ENCODE measurements at regions not wholly inside any gene's neighbourhood (a gene's known extent, or its start where the extent isn't known, plus 50 kb on each side); places are given as distances from the start of the nearest gene placed in this dataset.

DNA sequence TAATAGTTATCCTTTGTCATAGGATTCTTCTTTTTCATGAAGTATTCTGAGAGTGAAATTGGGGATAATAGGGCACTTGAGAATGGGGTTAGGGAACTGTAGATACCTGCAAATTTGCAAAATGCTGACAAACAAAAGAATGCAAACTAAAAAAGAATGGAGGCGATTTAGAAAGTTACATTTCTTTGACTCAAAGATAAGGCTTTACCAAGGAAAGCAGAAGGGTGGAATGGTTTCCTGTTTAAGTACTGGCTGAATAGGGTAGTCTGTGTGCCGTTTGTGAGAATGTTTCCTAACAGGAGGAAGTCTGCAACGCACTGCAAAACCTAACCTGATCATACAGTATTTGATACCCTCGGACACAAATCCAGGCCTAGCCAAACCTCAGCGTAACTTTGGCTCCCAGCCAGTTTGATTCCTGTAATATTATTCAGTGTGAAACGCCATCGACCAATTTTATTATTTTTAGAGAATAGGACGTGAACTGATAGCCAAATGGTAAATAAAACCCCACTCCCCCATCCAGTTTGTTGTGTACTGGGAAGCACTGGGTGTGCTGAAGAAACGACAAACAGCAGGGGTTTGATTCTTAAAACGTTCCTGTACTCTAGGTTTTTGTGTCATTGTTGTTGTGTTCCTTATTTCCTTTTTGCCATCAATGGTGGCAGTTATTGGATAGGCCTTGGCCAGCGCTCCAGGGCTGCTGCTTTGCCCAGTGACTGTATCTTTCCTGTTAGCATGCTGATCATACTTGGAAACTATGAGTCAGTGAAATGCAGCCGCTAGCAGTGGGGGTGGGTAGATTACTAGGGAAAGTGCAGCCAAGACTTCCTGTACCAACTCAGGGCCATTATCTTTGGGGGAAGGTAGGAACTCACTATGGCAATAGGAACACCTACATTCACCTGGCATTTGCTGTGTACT, 148.0 kb upstream of the TBL1XR1 start:
- whole genome bisulfite sequencing (ENCODE audit: low lambda C conversion rate) = 66% methylated on average over 12 of the region's 12 CpGs
- Histone ChIP-seq H3K27me3 (ENCODE audit: control insufficient read depth in 1 of 2, insufficient read depth in 2 of 2, low read length in 2 of 2) (no peaks in the 10 kb centered on the region), H3K4me1 (ENCODE audit: insufficient read depth, low read length) (peaks cover 45% of the 10 kb centered on the region), H2AFZ (ENCODE audit: low read length) (no peak overlapping the region), H3K79me2 (ENCODE audit: insufficient read depth, low read length) (no peaks in the 10 kb centered on the region), H3K9ac (ENCODE audit: insufficient read depth, low read depth, low read length) (no peak overlapping the region; the same call in 1 of the 2 replicates), H3K4me2 (ENCODE audit: low read depth, low read length) (peak overlapping the region; percentile 25), H3K27ac (ENCODE audit: extremely low read length, insufficient read depth, low read length) (peak overlapping the region; percentile 41), H3K4me3 (replicated peaks in 1 of 3; ENCODE audit: insufficient read depth in 1 of 3, low read depth in 2 of 3, low read length in 3 of 3) (no peak overlapping the region), H4K20me1 (ENCODE audit: insufficient read depth, low read length) (no peaks in the 10 kb centered on the region), H3K36me3 (replicated peaks in 1 of 2; ENCODE audit: control insufficient read depth in 1 of 2, insufficient read depth in 2 of 2, low read length in 2 of 2) (no peaks in the 10 kb centered on the region), H3K9me3 (ENCODE audit: low read length) (no peaks in the 10 kb centered on the region)
- intact Hi-C loops (cut with micrococcal nuclease; ENCODE audit: unreplicated experiment) = loop anchor here (1.0 kb wide), 1 partner anchor 14 kb away; no protein-coding TSS in a partner anchor
- ChIA-PET CTCF (ENCODE audit: low intra/inter-chr PET ratio, low total read pairs) (no interaction called here), POLR2A (interaction anchor here (1.2 kb wide), 1 partner anchor 14 kb away, joined by 14 read pairs; no protein-coding TSS in a partner anchor)
- FAIRE-seq = peak; percentile 32
- BruUV-seq (replicated peaks) = no TSS peak
- ATAC-seq = peak; percentile 97
- in situ Hi-C loops (cut with HindIII; ENCODE audit: extremely low pct_ligation_motif_present, low pct_unique_long_range_greater_than_20kb) = no loop called here
- DNase-seq (ENCODE audit: low spot score) = peak; percentile 91
- TF ChIP-seq ZNF687 (CRISPR knock-in tag; IDR thresholded peaks at IDR 0.05) (no peak), ZNF747 (CRISPR knock-in tag; IDR thresholded peaks at IDR 0.05; ENCODE audit: borderline replicate concordance) (no peak), STAT6 (CRISPR knock-in tag; IDR thresholded peaks at IDR 0.05; ENCODE audit: borderline replicate concordance) (no peak), ZNF263 (CRISPR knock-in tag; IDR thresholded peaks at IDR 0.05) (no peak), ZNF549 (CRISPR knock-in tag; IDR thresholded peaks at IDR 0.05) (no peak), ZNF501 (CRISPR knock-in tag; IDR thresholded peaks at IDR 0.05) (no peak), ZNF878 (CRISPR knock-in tag; IDR thresholded peaks at IDR 0.05) (no peak), ATF7-NPFF (CRISPR knock-in tag; IDR thresholded peaks at IDR 0.05; ENCODE audit: low read depth) (no peak), TFAP4 (IDR thresholded peaks at IDR 0.05; ENCODE audit: borderline replicate concordance, low read depth) (no peak), CHD2 (IDR thresholded peaks at IDR 0.05; ENCODE audit: low read depth, low read length) (no peak), THAP9 (CRISPR knock-in tag; IDR thresholded peaks at IDR 0.05; ENCODE audit: borderline replicate concordance) (no peak), ZNF101 (CRISPR knock-in tag; IDR thresholded peaks at IDR 0.05; ENCODE audit: borderline replicate concordance, low read depth) (no peak)
